Suppressor macrophage treated with lipopolysaccharide for 4 hours (primary cell): ENCODE measurements at regions not wholly inside any gene's neighbourhood (a gene's known extent, or its start where the extent isn't known, plus 50 kb on each side); places are given as distances from the start of the nearest gene placed in this dataset.
"Not testable (repeated sequence)": the region's sequence is repeated elsewhere in the genome, so short reads cannot be mapped to it uniquely, and the experiment has no call there.

ENCODE experiments used
- DNase-seq: peaks from one replicate; pipeline ENCODE4 v3.0.0-alpha.2; 2020

DNA sequence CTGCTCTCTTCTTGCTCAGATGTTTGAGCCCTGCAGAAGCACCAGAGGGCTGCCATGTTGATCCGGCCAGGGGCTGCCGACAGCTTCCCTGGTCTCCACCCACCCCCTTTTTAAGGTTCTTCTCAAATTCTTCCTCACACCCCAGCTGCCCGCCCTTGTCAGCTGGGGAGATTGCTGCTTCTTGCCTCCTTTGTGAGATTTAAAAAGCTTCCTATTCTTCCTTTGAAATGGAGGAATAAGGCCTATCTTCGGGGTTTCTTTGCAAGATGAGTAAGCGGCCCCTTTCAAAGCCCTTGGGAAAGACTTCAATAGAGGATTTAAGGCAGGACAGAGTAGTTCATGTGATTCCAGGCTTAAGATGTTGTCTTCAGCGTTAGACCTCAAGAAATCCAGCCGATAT, 211.9 kb upstream of the SHH start:
- DNase-seq = no peak

DNA sequence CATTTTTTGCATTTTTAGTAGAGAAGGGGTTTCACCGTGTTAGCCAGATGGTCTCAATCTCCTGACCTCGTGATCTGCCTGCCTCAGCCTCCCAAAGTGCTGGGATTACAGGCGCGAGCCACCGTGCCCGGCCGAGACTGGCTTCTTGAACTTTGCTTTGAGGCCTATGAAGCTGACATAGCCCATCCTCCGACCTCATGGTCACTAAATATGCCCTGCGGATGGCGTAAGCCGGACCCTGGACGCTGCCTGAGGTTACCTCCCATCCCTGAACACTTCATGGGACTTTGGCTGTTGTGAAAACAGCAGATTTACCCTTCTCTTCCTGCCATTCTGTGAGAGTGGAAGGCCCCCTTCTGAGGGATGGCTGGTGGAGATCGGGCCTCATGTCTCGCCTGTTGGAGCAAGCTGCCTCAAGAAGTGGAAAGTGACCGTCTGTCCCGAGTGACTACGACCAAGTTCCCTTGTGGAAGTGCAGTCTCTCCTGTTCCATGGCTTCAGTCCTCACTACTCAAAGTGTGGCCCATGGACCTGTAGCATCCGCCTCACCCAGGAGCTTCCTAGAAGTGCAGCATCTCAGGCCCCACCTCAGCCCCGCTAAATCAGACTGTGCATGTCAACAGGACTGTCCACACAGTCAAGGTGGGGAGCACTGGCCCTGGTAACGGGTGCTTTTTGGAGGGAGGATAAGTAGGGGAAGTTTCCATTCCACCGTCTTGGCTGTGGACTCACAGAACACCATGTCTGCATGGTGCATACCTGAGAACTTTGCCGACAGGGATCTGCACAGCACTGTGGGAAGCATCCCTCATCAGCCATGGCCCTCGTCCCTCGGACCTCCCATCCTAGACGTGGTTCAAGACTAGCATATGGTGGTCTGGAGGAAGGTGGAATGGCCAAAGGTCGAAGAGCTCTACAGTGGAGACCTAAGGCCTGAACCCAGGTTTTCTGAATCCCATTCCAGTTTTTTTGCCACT, 210.5 kb upstream of the SHH start:
- DNase-seq = no peak

DNA sequence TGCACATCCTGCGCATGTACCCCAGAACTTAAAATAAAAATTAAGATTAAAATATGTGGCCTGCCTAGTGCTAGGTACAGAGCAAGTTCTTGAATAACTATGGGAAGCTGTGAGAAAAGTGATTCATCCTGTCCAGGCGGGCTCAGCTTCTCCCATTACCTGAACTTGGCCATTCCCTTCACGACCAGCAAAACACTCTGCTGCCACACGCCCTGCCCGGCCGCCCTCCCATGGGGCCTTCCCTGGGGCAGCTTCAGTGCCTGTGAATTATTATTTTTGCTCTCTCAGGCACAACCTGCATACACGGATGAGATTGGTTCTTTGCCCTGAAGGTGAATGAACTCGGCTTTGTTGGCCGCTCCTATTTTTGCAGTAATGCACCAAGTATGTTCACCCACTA, 209.2 kb upstream of the SHH start:
- DNase-seq = no peak

DNA sequence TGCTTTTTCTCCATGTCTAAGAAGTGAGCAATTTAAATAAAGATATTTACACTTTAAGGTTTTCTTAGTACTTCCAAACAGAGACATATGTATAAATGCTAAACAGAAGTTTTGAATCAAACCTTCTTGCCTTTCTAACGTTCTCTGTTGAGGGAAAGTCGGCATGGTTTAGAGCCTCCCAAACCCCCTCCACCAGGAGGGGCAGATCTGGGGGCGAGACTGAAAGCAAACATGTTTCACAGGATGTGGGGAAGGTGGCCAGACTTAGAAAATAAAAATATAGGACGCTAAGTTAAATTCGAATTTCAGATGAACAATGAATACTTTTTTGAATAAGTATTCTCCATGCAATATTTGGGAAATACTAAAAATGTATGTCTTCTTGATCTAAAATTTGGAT, 208.3 kb upstream of the SHH start:
- no peak for DNase-seq

DNA sequence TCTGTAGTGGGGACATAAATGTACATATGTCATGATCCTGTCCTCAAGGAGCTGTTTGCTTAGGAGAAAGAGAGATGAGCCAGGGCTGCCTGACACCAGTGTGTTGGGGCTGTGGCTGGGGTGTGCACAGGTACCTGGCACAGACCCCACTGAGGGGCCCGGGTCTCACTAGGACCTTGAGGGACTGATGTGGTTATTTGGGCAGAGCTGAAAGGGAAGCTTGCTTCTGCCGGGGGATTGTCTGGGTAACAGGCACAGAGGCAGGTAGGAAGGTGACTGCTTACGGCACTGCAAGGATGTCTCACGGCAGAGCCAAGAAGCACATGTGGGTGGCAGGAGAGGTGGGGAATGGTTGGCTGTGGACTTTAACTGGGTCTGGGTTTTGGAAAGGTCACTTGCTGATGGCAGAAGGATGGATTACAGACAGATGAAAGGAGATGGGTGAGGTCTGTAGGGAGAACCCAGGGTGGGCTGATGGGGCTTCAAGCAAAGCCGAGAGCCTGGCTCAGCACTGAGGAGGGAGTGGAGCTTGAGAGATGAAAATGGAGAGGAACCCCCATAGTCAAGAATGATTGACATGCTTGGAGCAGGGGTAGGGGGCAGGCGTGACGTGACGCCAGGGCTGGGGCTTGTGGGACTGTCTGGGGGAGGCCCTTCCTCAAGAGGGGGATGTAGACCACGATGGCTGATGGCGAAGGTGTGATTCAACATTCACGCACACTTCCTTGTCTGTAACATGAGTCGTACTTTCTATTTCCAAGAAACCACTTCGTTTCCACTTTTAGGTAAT, 207.7 kb upstream of the SHH start:
- DNase-seq = no peak

DNA sequence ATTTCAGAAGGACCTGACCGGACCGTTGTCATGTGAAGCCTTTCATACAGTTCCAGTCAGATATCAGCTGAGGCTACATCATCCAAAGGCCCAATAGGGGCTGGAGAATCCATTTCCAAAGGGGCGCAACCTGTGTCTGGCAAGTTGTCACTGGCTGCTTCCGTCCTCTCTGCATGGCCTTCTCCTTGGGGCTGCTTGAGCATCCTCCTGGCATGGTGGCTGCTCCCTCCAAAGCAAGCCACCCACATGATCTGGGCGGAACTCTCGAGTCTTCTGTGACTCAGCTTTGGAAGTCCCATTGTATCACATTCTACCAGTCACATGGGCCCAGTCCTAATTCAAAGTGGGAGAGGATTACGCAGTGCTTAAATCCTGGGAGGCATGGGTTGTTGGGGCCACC, 207.0 kb upstream of the SHH start:
- no peak for DNase-seq

DNA sequence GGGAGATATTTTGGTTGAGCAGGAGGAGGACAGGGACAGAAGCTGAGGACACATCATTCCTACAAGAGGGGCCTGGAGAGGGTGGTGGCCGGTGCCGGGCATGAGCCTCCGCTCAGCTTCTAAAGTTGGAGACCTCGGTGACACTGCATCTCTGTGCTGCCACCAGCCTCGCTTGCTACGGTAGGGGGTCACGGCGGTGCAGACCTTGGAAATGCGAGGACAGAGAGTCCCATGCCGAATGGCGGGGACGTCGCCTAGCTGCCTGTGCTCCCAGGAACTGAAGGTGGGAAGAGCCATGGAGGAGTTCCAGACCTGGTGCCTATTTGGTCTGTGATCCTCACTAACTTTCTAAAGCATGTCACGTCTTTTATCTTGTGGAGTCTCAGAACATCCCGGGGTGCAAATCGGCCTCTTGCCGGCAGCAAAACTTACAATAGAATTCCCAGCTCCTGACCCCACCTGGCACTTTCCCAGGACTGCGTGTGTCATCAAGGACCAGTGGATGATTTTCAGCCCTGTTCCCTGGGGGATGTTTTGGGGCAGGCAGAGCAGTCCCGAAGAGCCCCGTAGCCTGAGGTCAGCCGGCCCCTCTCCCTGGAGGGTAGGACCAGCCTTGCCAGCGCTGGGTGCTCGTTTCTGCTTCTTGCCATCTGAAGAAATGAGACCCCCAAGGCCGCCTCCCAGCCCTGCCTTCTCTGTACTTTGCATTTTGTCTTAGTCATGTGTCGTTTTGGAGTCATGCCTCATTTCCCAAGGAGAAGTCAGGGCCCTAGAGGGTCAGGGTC, 205.8 kb upstream of the SHH start:
- DNase-seq = no peak

DNA sequence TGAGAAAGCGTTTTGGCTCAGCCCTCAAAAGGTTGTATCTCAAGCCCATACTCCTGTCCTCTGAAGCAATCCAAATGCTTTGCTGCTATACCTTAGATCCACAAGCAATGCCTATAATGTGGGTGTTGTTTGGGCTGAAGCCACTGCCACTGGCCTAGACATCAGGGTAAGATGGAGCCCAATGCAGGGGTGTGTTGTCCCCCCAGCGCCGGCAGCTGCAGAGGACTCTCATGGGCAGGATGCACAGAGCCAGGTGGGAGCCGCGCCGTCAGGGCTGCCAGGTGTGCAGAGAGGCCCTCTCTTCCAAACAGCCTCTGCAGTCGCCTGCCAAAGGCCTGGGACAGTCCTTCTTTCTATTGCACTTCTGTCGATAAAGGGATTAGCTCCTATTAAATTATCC, 205.2 kb upstream of the SHH start:
- DNase-seq = no peak

DNA sequence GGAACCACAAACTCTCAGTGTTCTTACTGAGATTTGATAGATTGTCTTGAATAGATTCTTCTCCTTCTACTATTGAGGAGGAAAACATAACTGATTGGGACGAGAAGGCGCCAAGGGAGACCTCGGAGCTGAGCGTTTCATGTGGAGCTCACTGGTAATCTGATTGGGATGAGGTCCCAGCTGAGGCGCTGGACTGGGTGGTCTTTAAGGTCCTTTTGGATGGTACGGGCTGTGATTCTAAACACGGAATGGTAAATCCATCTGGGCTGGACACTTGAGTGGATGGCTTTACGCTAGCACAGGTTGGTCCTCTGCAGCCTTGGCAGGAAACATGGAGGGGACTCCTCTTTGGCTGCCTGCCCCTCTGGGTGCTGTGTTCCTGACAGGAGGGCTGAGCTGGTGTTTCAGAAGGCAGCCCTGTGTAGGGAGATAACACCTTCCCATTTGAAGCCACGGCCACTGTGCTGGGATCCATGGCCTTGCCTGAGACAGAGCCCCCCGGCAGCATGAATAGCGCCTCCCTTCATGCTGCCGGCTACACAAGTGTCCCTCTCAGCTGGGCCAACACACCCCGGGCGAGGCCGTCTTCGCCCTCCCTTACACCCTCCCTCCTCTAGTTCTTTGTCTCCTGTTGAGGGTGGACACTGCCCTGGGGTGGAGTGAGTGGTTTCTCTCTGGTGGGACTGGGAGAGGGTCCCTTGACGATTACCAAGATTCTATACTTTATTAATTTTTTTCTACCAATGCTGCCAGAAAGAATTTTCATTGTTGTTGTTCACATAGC, 203.2 kb upstream of the SHH start:
- no peak for DNase-seq

DNA sequence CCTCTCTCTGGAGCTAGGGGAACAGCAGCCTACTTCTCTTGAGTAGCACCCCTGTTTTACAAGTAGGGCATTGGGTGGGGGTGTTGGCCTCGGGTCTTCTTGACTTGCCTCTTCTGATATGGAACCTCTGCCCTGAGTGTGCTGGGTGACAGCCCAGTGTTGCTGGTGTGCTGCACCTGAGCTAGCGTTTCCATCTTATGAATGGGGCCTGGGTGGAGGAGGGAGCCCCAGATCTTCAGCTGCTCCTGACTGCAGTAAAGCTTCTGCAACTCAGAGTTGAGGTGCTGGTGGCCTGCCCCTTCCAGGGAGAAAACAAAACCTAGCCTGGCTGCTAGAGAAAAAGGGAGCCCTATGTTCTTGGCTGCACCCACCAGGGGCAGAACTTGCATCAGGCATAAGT, 202.5 kb upstream of the SHH start:
- DNase-seq = no peak

DNA sequence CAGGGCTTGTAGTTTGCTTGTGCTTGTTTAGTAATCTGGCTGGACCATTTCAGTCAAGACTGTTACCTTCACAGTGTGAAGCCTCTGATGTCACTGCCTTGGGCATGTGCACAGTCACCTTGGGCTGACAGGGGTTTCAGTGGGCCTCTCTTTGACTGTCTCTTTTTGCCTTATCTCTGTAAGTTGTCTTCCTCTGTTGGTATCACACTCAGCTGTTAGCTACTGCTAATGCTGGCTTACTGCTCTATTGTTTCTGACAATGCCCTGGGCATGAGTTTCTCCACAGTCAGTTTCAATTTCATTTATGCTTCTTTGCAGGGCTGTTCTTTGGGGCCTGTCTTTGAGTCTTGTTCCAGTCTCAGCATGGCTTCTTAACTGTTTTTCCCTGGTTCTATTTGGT, 201.9 kb upstream of the SHH start:
- DNase-seq = no peak

DNA sequence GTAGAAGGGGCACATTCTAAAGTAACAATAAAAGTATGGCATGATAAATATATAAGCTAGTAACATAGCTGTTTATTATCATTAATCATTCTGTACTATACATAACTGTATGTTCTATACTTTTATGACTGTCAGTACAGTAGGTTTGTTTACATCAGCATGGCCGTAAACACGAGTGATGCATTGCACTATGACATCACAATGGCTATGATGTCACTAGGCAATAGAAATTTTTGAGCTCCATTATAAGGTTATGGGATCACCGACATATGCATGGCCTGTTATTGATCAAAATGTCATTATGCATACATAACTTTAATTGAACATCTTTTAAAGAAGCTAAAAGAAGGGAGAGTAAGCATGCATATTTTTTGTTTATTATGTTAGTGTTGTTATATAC, 200.1 kb upstream of the SHH start:
- DNase-seq = no peak

DNA sequence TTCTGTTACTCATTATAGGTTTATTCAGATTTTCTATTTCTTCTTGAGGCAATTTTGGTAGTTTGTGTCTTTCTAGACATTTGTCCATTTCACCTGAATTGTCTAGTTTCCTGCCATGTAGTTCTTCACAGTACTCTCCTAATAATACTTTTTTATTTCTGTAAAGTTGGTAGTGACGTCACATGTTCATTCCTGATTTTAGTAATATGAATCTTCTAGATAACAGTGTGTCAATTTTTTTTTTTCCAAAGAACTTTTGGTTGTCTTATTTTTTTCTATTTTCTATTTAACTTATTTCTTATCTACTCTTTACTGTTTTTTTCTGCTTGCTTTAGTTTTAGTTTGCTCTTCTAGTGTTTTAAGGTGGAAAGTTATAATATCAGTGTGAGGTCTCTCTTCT, 197.3 kb upstream of the SHH start:
- DNase-seq = no peak

DNA sequence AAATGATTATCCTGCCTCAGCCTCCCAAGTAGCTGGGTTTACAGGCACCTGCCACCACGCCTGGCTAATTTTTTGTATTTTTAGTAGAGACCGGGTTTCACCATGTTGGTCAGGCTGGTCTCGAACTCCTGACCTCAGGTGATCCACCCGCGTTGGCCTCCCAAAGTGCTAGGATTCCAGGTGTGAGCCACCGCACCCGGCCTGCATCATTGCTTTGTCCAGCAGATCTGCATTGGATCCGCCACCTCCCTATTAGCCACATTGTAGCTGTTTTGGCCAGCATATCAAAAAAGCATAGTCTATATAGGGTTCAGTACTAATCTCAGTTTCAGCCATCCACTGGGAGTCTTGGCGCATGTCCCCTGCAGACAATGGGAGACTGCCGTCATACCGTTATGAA, 194.6 kb upstream of the SHH start:
- DNase-seq = not testable (repeated sequence)

DNA sequence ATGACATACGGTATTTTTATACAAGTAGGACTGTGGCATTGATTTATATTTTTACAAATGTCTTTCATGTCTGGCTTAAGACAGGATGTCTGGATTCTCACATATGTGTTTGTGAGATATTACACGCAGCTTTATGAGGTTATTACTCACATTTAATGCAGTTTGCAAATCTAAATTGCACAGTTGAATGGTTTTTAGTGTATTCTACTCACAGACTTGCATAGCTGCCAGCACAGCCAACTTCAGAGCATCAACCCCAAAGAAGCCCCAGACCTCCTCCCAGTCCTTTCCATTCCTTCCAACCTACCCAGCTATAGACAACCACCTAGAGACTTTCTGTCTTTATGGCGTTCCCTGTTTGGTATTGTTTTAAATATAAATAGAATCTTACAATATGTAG, 193.8 kb upstream of the SHH start:
- no peak for DNase-seq

DNA sequence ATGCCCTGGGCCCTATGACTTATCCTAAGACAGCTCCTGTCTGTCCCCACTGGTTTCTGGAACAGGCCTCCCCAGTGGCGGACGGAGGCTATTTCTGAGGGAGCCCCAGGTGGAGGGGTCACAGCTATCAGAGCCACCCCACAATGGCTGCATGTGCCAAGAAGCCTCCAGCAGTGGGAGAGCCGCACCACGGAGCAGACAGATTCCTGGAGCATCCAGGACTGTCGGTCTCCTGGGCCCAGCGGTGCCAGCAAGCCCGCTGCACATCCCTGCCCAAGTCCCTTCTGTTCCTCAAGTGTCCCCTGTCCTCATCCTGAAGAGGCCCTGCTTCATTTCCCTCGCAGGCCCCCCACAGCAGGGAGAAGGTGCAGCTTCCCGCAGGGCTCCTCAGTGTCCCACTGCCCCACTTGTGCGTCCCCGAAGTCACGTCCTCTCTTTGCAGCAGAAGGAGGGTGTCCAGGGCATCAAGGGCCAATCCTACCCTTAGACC, 193.0 kb upstream of the SHH start:
- no peak for DNase-seq

DNA sequence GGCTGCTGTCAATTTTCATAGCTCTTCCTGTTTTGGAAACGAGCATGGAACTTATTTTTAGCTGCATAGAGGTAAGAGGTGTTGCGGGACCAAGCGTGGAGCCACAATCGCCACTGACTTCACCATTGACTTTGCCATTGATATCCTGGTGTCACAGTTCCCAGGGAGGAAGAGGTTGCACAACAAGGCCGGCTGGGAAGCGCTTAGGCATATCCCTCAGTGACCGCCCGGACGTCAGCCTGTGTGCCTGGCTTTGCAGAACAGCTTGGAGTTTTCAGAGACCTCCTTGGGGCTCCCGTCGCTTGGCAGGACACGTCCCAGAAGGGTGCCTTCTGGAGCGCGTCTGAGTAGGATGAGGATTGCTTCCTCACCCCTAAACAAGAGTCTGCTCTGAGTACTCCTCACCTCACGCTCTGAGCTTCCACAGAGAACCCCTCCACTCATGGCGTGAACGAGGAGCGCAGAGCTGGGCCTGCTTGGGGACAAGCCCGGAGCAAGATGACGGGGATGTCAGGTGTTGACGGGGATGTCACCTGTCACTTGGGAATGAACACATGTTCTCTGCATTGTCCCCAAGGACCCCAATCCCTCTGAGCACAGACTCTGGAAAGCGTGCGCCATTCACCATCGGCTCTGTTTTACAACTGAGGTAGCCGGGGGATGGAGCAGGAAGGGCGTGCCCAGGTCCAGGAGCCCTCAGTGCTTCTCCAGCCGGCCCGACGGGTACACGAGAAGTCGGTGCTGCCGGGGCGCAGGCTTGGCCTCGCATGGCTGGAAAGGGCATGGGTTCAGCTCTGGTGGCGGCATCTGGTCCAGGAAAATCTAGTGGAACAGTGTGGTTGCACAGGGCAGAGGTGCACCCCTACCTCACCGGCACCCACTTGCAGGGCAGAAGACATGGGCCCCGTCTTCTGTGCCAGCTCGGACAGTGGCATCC, 192.3 kb upstream of the SHH start:
- DNase-seq = no peak

DNA sequence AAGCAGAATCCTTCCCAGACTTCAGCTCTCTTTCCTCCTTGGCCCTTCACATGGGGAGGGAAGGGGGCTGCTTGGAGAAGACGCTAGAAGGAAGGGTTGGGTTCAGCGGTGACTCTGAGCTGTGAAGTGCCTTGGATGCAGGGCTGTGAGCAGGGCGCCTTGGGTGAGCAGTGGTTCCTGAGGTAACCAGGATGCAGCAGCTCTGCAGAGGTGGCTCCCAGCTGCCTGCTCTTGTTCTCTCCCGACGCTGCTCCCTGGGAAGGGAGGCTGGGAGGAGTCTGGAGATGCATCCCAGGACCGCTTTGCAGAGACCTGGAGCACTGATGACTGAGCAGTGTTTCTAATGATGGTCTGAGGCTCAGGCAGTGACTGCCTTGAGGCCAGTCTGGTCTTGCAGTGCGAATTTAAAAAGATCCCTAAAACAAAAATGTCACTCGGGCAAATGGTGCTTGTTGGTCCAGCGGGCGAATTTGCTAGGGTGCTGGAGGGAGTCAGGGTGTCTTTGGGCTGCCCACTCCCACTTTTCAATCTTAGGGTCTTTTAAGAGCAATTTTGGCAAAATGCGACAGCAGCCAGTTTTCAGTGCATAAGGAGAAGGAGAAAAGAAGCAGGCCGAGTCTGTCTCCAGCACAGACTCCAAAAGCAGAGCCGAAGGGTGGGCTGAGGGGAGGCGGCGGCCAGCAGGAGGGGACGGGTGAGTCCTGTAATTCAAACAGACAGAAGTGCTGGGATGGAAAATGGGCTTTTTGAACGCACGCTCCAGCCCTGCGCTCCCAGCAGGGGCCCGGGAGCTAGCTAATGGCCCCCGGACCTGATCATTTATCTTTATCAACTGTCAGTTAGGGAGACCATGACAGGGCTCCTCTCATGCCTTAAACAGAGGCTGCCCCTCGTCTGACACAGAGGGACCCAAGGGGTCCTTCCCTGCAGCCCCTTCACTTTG, 191.2 kb upstream of the SHH start:
- no peak for DNase-seq

DNA sequence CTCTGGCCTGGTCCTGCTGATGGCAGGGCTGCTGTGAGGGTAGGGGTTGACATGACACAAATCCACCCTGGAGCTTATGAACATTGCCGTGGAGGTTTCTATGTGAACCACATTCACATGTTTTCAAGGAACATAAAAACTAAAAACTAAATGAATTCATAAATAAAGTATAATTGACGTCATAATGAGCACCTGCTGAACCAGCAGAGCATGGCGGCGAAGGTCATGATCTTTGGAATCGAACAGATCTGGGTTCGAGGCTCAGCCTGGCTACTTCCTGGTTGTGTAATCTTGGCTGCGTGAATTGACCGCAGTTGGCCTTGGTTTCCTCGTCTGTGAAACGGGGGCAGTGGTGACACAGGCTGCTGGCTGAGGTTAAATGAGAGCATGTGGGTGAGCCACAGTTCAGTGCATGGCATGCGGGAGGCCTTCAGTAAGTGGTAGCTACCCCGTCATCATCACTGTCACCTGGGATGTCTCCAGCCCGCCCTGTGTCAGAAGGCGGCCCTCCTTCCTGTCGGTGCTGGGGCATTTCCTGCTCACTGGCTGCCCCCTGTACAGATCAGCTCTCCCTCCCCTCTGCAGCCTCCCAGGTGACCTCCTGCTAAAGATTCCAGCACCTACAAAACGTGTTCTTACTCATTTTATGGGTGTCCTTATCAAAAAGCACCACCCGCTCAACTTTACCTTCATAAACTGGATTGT, 190.3 kb upstream of the SHH start:
- DNase-seq = no peak
